ENCODE measurements at regions not wholly inside any gene's neighbourhood (a gene's known extent, or its start where the extent isn't known, plus 50 kb on each side); places are given as distances from the start of the nearest gene placed in this dataset.

DNA sequence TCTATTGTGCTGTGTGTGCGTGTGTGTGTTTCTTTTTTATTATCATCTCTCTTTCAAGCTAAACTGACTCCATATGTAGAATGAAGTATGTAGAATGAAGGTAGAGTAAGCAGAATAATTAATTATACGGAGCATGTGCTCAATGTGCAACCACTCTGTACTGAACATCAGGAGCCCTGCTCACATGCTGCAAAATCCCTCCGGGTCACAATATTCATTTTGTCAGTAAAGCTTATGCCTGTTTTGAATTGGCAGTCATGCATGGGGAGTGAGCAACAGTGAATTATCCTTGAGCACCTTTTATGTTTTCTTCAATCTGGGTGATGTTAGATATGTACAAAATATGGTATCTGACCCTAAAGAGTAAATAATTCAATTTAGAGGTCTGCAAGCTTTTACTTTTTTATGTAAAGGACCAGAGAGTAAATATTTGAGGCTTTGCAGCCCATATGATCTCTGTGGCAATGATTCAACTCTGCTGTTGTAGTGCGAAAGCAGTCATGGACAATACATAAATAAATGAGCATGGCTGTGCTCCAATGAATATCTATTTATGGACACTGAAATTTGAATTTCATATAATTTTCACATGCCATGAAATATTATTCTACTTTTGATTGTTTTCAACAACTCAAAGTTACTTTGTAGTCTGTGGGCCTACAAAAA, 199.9 kb downstream of the VGLL3 start:
- TF ChIP-seq, protein P1, sequence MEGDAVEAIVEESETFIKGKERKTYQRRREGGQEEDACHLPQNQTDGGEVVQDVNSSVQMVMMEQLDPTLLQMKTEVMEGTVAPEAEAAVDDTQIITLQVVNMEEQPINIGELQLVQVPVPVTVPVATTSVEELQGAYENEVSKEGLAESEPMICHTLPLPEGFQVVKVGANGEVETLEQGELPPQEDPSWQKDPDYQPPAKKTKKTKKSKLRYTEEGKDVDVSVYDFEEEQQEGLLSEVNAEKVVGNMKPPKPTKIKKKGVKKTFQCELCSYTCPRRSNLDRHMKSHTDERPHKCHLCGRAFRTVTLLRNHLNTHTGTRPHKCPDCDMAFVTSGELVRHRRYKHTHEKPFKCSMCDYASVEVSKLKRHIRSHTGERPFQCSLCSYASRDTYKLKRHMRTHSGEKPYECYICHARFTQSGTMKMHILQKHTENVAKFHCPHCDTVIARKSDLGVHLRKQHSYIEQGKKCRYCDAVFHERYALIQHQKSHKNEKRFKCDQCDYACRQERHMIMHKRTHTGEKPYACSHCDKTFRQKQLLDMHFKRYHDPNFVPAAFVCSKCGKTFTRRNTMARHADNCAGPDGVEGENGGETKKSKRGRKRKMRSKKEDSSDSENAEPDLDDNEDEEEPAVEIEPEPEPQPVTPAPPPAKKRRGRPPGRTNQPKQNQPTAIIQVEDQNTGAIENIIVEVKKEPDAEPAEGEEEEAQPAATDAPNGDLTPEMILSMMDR (IDR thresholded peaks at IDR 0.05), result no peak
- TF ChIP-seq RCOR1 (IDR thresholded peaks at IDR 0.05; ENCODE audit: low read depth, low read length) (no peak), RAD21 (conservative IDR thresholded peaks at IDR 0.05 in 1 of 2, IDR thresholded peaks at IDR 0.05 in 1 of 2) (no peak), NR3C1 (IDR thresholded peaks at IDR 0.05) (no peak), HMGXB4 (CRISPR knock-in tag; IDR thresholded peaks at IDR 0.05; ENCODE audit: borderline replicate concordance) (no peak), ZFP36 (IDR thresholded peaks at IDR 0.05; ENCODE audit: borderline replicate concordance, partially characterized antibody) (no peak), POLR2A (IDR thresholded peaks at IDR 0.05; ENCODE audit: low read length) (no peak), BHLHE40 (IDR thresholded peaks at IDR 0.05; ENCODE audit: low read depth, low read length) (no peak), MAFK (IDR thresholded peaks at IDR 0.05; ENCODE audit: partially characterized antibody) (no peak), EP300 (IDR thresholded peaks at IDR 0.05) (no peak), CBX8 (IDR thresholded peaks at IDR 0.05) (no peak), REST (IDR thresholded peaks at IDR 0.05) (no peak)
- TF ChIP-seq, protein P2, sequence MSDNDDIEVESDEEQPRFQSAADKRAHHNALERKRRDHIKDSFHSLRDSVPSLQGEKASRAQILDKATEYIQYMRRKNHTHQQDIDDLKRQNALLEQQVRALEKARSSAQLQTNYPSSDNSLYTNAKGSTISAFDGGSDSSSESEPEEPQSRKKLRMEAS (IDR thresholded peaks at IDR 0.05), result no peak
- TF ChIP-seq, protein P3, sequence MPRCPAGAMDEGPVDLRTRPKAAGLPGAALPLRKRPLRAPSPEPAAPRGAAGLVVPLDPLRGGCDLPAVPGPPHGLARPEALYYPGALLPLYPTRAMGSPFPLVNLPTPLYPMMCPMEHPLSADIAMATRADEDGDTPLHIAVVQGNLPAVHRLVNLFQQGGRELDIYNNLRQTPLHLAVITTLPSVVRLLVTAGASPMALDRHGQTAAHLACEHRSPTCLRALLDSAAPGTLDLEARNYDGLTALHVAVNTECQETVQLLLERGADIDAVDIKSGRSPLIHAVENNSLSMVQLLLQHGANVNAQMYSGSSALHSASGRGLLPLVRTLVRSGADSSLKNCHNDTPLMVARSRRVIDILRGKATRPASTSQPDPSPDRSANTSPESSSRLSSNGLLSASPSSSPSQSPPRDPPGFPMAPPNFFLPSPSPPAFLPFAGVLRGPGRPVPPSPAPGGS (IDR thresholded peaks at IDR 0.05), result no peak

Measured in A549 (cell line).